Nephron (organoid): ENCODE measurements at regions not wholly inside any gene's neighbourhood (a gene's known extent, or its start where the extent isn't known, plus 50 kb on each side); places are given as distances from the start of the nearest gene placed in this dataset.
A peak's percentile ranks its signal among the peaks of the same experiment; 100 is the strongest.

Experiments
- H3K27ac Mint-ChIP-seq, 3 experiments: 2 replicates each; pipeline ENCODE4 v1.8.0; 2020; ENCODE audit warnings: mixed read lengths in 3 of 3, mild to moderate bottlenecking in 2 of 3, moderate library complexity in 1 of 3
- H3K27me3 Mint-ChIP-seq: 2 replicates; pipeline ENCODE4 v1.8.0; 2021; ENCODE audit warnings: low read depth, mild to moderate bottlenecking, moderate library complexity, mixed read lengths
- H3K36me3 Mint-ChIP-seq: 2 replicates; pipeline ENCODE4 v1.8.0; 2020; ENCODE audit warnings: low read depth, mixed read lengths
- H3K4me1 Mint-ChIP-seq: 2 replicates; pipeline ENCODE4 v1.8.0; 2020; ENCODE audit warnings: mixed read lengths
- H3K4me3 Mint-ChIP-seq, 3 experiments: 2 replicates each; pipeline ENCODE4 v1.8.0; 2020; ENCODE audit warnings: mild to moderate bottlenecking in 3 of 3, mixed read lengths in 3 of 3, moderate library complexity in 2 of 3
- H3K9me3 Mint-ChIP-seq: 2 replicates; pipeline ENCODE4 v1.8.0; 2020; ENCODE audit warnings: mixed read lengths
- TF ChIP-seq, protein P1 (sequence below), 3 experiments: fragments of 200-600 bp; sonication (generic); IDR thresholded peaks; one replicate each; pipeline ENCODE4 v1.5.0; 2021; ENCODE audit warnings: antibody characterized with exemption in 3 of 3; ENCODE audit not compliant: unreplicated experiment in 3 of 3

DNA sequence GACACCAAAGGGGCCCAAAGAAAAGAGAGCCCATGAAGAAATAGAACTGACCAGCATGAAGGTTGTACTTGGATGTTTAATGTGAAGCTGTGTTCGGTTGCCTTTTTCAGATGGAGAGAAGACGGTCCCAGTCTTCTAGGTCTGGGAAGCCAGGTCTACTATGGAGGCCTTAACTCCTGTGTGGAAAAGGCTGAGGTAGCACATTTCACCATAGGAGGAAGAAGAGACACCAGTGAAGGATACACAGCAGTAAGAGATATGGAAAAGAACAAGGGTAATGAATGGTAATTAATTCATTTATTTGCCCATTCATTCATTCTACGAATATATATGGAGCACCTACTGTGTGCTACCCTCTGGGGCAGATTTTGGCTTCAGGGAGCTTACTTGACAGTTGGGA is 151.6 kb upstream of the PLEKHG7 start:
- no peak overlapping the region for H3K4me3 Mint-ChIP-seq
- peaks cover 3% of the 10 kb centered on the region for H3K27me3 Mint-ChIP-seq
- no peaks in the 10 kb centered on the region for H3K36me3 Mint-ChIP-seq
- H3K4me1 Mint-ChIP-seq: no peaks in the 10 kb centered on the region
- no peaks in the 10 kb centered on the region for H3K9me3 Mint-ChIP-seq
- TF ChIP-seq, protein P1, sequence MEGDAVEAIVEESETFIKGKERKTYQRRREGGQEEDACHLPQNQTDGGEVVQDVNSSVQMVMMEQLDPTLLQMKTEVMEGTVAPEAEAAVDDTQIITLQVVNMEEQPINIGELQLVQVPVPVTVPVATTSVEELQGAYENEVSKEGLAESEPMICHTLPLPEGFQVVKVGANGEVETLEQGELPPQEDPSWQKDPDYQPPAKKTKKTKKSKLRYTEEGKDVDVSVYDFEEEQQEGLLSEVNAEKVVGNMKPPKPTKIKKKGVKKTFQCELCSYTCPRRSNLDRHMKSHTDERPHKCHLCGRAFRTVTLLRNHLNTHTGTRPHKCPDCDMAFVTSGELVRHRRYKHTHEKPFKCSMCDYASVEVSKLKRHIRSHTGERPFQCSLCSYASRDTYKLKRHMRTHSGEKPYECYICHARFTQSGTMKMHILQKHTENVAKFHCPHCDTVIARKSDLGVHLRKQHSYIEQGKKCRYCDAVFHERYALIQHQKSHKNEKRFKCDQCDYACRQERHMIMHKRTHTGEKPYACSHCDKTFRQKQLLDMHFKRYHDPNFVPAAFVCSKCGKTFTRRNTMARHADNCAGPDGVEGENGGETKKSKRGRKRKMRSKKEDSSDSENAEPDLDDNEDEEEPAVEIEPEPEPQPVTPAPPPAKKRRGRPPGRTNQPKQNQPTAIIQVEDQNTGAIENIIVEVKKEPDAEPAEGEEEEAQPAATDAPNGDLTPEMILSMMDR (IDR thresholded peaks at IDR 0.05; ENCODE audit: unreplicated experiment in 3 of 3): no peak
- no peak overlapping the region for H3K27ac Mint-ChIP-seq

DNA sequence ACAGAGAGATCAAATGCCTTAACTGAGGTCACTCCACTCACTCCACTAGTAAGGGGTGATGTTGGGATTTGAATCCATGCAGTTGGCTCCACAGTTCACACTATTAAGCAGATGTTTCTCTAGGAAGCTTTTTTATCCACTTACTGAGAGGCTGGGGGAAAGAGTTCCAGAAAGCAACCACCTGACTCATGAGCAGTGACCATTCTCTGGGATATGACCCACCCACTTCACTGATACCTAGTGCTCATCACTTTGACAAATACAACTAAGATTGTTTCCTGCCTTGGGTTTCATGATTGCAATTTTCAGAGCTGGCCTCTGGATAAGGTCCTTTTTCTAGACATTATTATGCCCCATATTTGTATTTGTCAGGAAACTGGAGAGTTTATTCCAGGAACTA is 152.1 kb upstream of the PLEKHG7 start:
- Mint-ChIP-seq H3K4me3 (no peak overlapping the region), H3K9me3 (no peaks in the 10 kb centered on the region), H3K4me1 (no peaks in the 10 kb centered on the region), H3K27ac (no peak overlapping the region), H3K36me3 (no peaks in the 10 kb centered on the region), H3K27me3 (peaks cover 3% of the 10 kb centered on the region)
- TF ChIP-seq, protein P1 (IDR thresholded peaks at IDR 0.05; ENCODE audit: unreplicated experiment in 3 of 3): no peak

DNA sequence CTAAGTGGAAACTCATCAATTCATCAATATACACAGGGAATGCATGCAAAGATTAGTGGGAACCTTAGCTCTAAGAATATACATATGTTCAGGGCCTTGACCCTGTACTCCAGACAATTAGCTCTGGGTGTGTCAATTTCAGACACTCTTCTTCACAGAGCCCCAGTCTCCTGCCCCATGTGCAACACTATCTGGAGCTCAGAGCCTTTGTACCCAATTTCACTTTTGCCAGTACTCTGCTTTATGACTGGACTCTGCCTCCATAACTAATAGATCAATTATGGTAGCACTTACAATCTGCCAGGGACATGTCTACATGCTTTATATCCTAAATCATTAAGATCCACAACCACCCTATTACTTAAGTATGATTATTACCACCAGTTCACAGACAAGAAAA is 152.5 kb upstream of the PLEKHG7 start:
- H3K36me3 Mint-ChIP-seq: no peaks in the 10 kb centered on the region
- peaks cover 3% of the 10 kb centered on the region for H3K27me3 Mint-ChIP-seq
- H3K4me3 Mint-ChIP-seq: no peak overlapping the region
- no peaks in the 10 kb centered on the region for H3K9me3 Mint-ChIP-seq
- TF ChIP-seq, protein P1 (IDR thresholded peaks at IDR 0.05; ENCODE audit: unreplicated experiment in 3 of 3): no peak
- H3K4me1 Mint-ChIP-seq: no peaks in the 10 kb centered on the region
- no peak overlapping the region for H3K27ac Mint-ChIP-seq

DNA sequence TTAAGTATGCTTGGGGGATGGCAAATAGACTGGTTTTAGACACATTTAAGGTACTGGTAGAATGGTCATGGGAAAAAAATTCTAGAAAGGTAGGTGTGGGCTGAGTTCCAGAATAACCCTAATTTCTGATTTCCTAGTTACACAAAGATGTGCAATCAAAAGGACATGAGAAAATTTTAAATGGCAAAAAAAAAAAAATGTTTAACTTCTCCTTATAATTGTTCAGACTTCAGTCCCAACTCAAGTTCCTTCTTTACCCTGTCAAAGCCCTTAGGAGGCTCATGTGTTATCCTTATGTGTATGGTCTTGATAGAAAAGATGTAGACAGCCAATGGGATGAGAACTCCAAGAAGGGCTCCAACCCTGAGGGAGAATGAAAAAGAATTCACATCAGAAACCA is 153.3 kb upstream of the PLEKHG7 start:
- Mint-ChIP-seq H3K4me3 (no peak overlapping the region), H3K27me3 (peaks cover 3% of the 10 kb centered on the region), H3K4me1 (peaks cover 2% of the 10 kb centered on the region), H3K9me3 (no peaks in the 10 kb centered on the region), H3K27ac (no peak overlapping the region), H3K36me3 (no peaks in the 10 kb centered on the region)
- TF ChIP-seq, protein P1 (IDR thresholded peaks at IDR 0.05; ENCODE audit: unreplicated experiment in 3 of 3): no peak

DNA sequence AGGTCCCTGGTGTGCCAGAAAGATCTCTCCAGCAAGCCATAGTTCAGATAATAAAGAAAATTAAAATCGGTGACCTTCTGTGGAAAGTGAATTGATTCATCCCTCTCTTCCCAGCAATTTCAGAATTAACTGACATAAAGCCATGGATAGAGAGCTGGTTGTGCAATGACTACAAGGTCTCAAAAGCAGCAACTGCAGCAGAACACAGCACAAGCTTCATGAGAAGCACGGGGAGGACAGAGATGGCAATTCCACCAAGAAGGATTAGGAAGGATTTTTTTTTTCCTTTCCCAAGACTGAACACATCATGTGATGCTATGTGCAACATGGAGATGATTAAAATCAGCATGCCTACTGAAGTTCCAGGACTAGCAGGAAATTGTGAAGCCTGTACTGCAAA is 154.9 kb upstream of the PLEKHG7 start:
- Mint-ChIP-seq H3K9me3 (no peaks in the 10 kb centered on the region), H3K36me3 (no peaks in the 10 kb centered on the region), H3K4me1 (peaks cover 16% of the 10 kb centered on the region), H3K27ac (peak overlapping the region in 1 of 3 experiments; percentile 87), H3K27me3 (peaks cover 3% of the 10 kb centered on the region), H3K4me3 (no peak overlapping the region)
- TF ChIP-seq, protein P1 (IDR thresholded peaks at IDR 0.05; ENCODE audit: unreplicated experiment in 3 of 3): no peak

DNA sequence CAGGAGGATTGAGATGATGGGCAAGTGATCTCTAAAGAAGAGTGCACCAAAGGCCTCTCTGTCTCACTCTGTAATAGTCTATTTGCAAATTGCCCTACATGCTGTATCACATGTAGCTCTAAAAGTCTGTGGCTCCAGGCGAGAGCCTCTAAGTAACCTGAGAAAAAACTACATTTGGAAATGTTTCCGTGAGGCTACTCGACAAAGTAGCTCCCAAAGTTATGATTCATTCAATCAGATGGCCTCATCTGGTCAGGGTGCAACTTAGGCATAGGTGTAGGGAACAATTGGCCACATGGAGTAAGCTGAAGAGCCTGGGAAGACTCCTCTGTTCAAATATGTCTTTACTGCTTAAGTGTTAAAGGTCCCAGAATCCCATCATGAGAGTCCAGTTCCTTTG is 155.4 kb upstream of the PLEKHG7 start:
- TF ChIP-seq, protein P1 (IDR thresholded peaks at IDR 0.05; ENCODE audit: unreplicated experiment in 3 of 3): no peak
- H3K27ac Mint-ChIP-seq: peak overlapping the region in 1 of 3 experiments; percentile 87
- no peaks in the 10 kb centered on the region for H3K9me3 Mint-ChIP-seq
- H3K4me1 Mint-ChIP-seq: peaks cover 17% of the 10 kb centered on the region
- H3K36me3 Mint-ChIP-seq: no peaks in the 10 kb centered on the region
- H3K27me3 Mint-ChIP-seq: peaks cover 3% of the 10 kb centered on the region
- H3K4me3 Mint-ChIP-seq: no peak overlapping the region
